ENCODE measurements at regions not wholly inside any gene's neighbourhood (a gene's known extent, or its start where the extent isn't known, plus 50 kb on each side); places are given as distances from the start of the nearest gene placed in this dataset.

- Mint-ChIP-seq H3K4me1 (no peaks in the 10 kb centered on the region), H3K4me3 (no peak overlapping the region), H3K36me3 (no peaks in the 10 kb centered on the region), H3K9me3 (no peaks in the 10 kb centered on the region), H3K27ac (no peak overlapping the region)
- ATAC-seq, result no peak
- DNase-seq (ENCODE audit: low spot score in 2 of 2), result no peak
Observed at GRCh38 chrX:147635186-147635585, 276.5 kb upstream of the FMR1 start.

GRCh38 chrX:147637190-147637589, 274.5 kb upstream of the FMR1 start:
- DNase-seq (ENCODE audit: low spot score in 2 of 2) (no peak), ATAC-seq (no peak)
- Mint-ChIP-seq H3K9me3 (peaks cover 3% of the 10 kb centered on the region), H3K27ac (no peak overlapping the region), H3K4me1 (no peaks in the 10 kb centered on the region), H3K4me3 (no peak overlapping the region), H3K36me3 (no peaks in the 10 kb centered on the region)

GRCh38 chrX:147646949-147647723, 264.6 kb upstream of the FMR1 start:
- ATAC-seq (no peak), DNase-seq (ENCODE audit: low spot score in 2 of 2) (no peak)
- no peaks in the 10 kb centered on the region for H3K4me1 Mint-ChIP-seq
- no peaks in the 10 kb centered on the region for H3K36me3 Mint-ChIP-seq
- no peak overlapping the region for H3K4me3 Mint-ChIP-seq
- H3K27ac Mint-ChIP-seq, result no peak overlapping the region
- H3K9me3 Mint-ChIP-seq, result peaks cover 4% of the 10 kb centered on the region

GRCh38 chrX:147675819-147676218, 235.9 kb upstream of the FMR1 start:
- Mint-ChIP-seq H3K9me3 (no peaks in the 10 kb centered on the region), H3K36me3 (no peaks in the 10 kb centered on the region), H3K27ac (no peak overlapping the region), H3K4me1 (no peaks in the 10 kb centered on the region), H3K4me3 (no peak overlapping the region)
- no peak for DNase-seq (ENCODE audit: low spot score in 2 of 2)
- ATAC-seq, result no peak

GRCh38 chrX:147679356-147680005, 232.2 kb upstream of the FMR1 start:
- no peak for DNase-seq (ENCODE audit: low spot score in 2 of 2)
- H3K4me1 Mint-ChIP-seq, result no peaks in the 10 kb centered on the region
- no peaks in the 10 kb centered on the region for H3K9me3 Mint-ChIP-seq
- no peak for ATAC-seq
- no peak overlapping the region for H3K4me3 Mint-ChIP-seq
- no peak overlapping the region for H3K27ac Mint-ChIP-seq
- no peaks in the 10 kb centered on the region for H3K36me3 Mint-ChIP-seq

GRCh38 chrX:147680251-147680650, 231.5 kb upstream of the FMR1 start:
- no peaks in the 10 kb centered on the region for H3K4me1 Mint-ChIP-seq
- H3K27ac Mint-ChIP-seq, result no peak overlapping the region
- ATAC-seq, result no peak
- H3K9me3 Mint-ChIP-seq, result no peaks in the 10 kb centered on the region
- DNase-seq (ENCODE audit: low spot score in 2 of 2), result no peak
- no peaks in the 10 kb centered on the region for H3K36me3 Mint-ChIP-seq
- no peak overlapping the region for H3K4me3 Mint-ChIP-seq

- ATAC-seq, result no peak
- Mint-ChIP-seq H3K4me1 (no peaks in the 10 kb centered on the region), H3K9me3 (peaks cover 4% of the 10 kb centered on the region), H3K4me3 (no peak overlapping the region), H3K36me3 (no peaks in the 10 kb centered on the region), H3K27ac (no peak overlapping the region)
- DNase-seq (ENCODE audit: low spot score in 2 of 2), result no peak
Observed at GRCh38 chrX:147693511-147693910, 218.2 kb upstream of the FMR1 start.

GRCh38 chrX:147699061-147699460, 212.7 kb upstream of the FMR1 start:
- Mint-ChIP-seq H3K27ac (no peak overlapping the region), H3K9me3 (no peaks in the 10 kb centered on the region), H3K4me3 (no peak overlapping the region), H3K36me3 (no peaks in the 10 kb centered on the region), H3K4me1 (no peaks in the 10 kb centered on the region)
- DNase-seq (ENCODE audit: low spot score in 2 of 2) (no peak), ATAC-seq (no peak)

- H3K4me3 Mint-ChIP-seq, result no peak overlapping the region
- no peaks in the 10 kb centered on the region for H3K4me1 Mint-ChIP-seq
Observed at GRCh38 chrX:147710301-147710700, 201.4 kb upstream of the FMR1 start.

GRCh38 chrX:147733369-147733768, 178.3 kb upstream of the FMR1 start:
- no peak for ATAC-seq
- Mint-ChIP-seq H3K4me3 (no peak overlapping the region), H3K4me1 (peaks cover 5% of the 10 kb centered on the region), H3K36me3 (no peaks in the 10 kb centered on the region), H3K9me3 (no peaks in the 10 kb centered on the region), H3K27ac (no peak overlapping the region)
- no peak for DNase-seq (ENCODE audit: low spot score in 2 of 2)

More at GRCh38 chrX:147710301-147710700, 201.4 kb upstream of the FMR1 start:
- ATAC-seq (no peak), DNase-seq (ENCODE audit: low spot score in 2 of 2) (no peak)
- H3K27ac Mint-ChIP-seq, result no peak overlapping the region
- H3K9me3 Mint-ChIP-seq, result no peaks in the 10 kb centered on the region
- H3K36me3 Mint-ChIP-seq, result no peaks in the 10 kb centered on the region

GRCh38 chrX:147735364-147735763, 176.4 kb upstream of the FMR1 start:
- H3K27ac Mint-ChIP-seq, result no peak overlapping the region

GRCh38 chrX:147736045-147736444, 175.7 kb upstream of the FMR1 start:
- no peaks in the 10 kb centered on the region for H3K9me3 Mint-ChIP-seq
- H3K4me3 Mint-ChIP-seq, result no peak overlapping the region
- no peak overlapping the region for H3K27ac Mint-ChIP-seq
- DNase-seq (ENCODE audit: low spot score in 2 of 2), result no peak
- H3K36me3 Mint-ChIP-seq, result no peaks in the 10 kb centered on the region
- peaks cover 9% of the 10 kb centered on the region for H3K4me1 Mint-ChIP-seq
- no peak for ATAC-seq

More at GRCh38 chrX:147735364-147735763, 176.4 kb upstream of the FMR1 start:
- ATAC-seq, result no peak
- Mint-ChIP-seq H3K36me3 (no peaks in the 10 kb centered on the region), H3K9me3 (no peaks in the 10 kb centered on the region), H3K4me1 (peaks cover 9% of the 10 kb centered on the region), H3K4me3 (no peak overlapping the region)
- DNase-seq (ENCODE audit: low spot score in 2 of 2), result no peak

GRCh38 chrX:147737690-147738089, 174.0 kb upstream of the FMR1 start:
- no peaks in the 10 kb centered on the region for H3K36me3 Mint-ChIP-seq
- peaks cover 9% of the 10 kb centered on the region for H3K4me1 Mint-ChIP-seq
- ATAC-seq (no peak), DNase-seq (ENCODE audit: low spot score in 2 of 2) (no peak)
- no peaks in the 10 kb centered on the region for H3K9me3 Mint-ChIP-seq
- H3K4me3 Mint-ChIP-seq, result peak overlapping the region; percentile 8
- no peak overlapping the region for H3K27ac Mint-ChIP-seq

- Mint-ChIP-seq H3K4me1 (peaks cover 9% of the 10 kb centered on the region), H3K4me3 (peak overlapping the region; percentile 8), H3K36me3 (no peaks in the 10 kb centered on the region), H3K9me3 (no peaks in the 10 kb centered on the region), H3K27ac (no peak overlapping the region)
- peak; percentile 61 for ATAC-seq
- no peak for DNase-seq (ENCODE audit: low spot score in 2 of 2)
Observed at GRCh38 chrX:147738265-147738664, 173.5 kb upstream of the FMR1 start.

- H3K36me3 Mint-ChIP-seq, result no peaks in the 10 kb centered on the region
- H3K4me1 Mint-ChIP-seq, result peaks cover 9% of the 10 kb centered on the region
- ATAC-seq, result no peak
- H3K4me3 Mint-ChIP-seq, result no peak overlapping the region
- no peak overlapping the region for H3K27ac Mint-ChIP-seq
- no peaks in the 10 kb centered on the region for H3K9me3 Mint-ChIP-seq
- no peak for DNase-seq (ENCODE audit: low spot score in 2 of 2)
Observed at GRCh38 chrX:147739196-147739595, 172.5 kb upstream of the FMR1 start.

GRCh38 chrX:147741776-147742175, 169.9 kb upstream of the FMR1 start:
- Mint-ChIP-seq H3K27ac (no peak overlapping the region), H3K36me3 (no peaks in the 10 kb centered on the region), H3K9me3 (peaks cover 3% of the 10 kb centered on the region), H3K4me3 (no peak overlapping the region), H3K4me1 (peaks cover 9% of the 10 kb centered on the region)
- ATAC-seq, result no peak
- no peak for DNase-seq (ENCODE audit: low spot score in 2 of 2)

Measured in stimulated activated effector memory CD8-positive, alpha-beta T cell treated with anti-CD3 and anti-CD28 coated beads, Interleukin-12 subunit alpha, Interleukin-12 subunit beta, amount 100 ng/mL, for 72 hours (primary cell).